Chondrocyte (in vitro differentiated cells): ENCODE measurements at regions not wholly inside any gene's neighbourhood (a gene's known extent, or its start where the extent isn't known, plus 50 kb on each side); places are given as distances from the start of the nearest gene placed in this dataset.

Source experiments
- DNase-seq: peaks from one replicate; pipeline ENCODE4 v3.0.0; 2021; ENCODE audit warnings: mixed read lengths, low spot score
- H3K27ac Mint-ChIP-seq: one replicate; pipeline ENCODE4 v1.8.0; 2021; ENCODE audit warnings: mild to moderate bottlenecking, moderate library complexity, mixed read lengths; ENCODE audit not compliant: unreplicated experiment
- H3K27me3 Mint-ChIP-seq: 2 replicates; pipeline ENCODE4 v1.8.0; 2021; ENCODE audit warnings: low read depth, mixed read lengths
- H3K36me3 Mint-ChIP-seq: 2 replicates; pipeline ENCODE4 v1.8.0; 2021; ENCODE audit warnings: low read depth, mixed read lengths
- H3K4me1 Mint-ChIP-seq: 2 replicates; pipeline ENCODE4 v1.8.0; 2021; ENCODE audit warnings: low read depth, mild to moderate bottlenecking, mixed read lengths
- H3K4me3 Mint-ChIP-seq: one replicate; pipeline ENCODE4 v1.8.0; 2021; ENCODE audit warnings: mild to moderate bottlenecking, moderate library complexity, mixed read lengths; ENCODE audit not compliant: unreplicated experiment
- H3K9me3 Mint-ChIP-seq: 2 replicates; pipeline ENCODE4 v1.8.0; 2021; ENCODE audit warnings: low read depth, mixed read lengths
- CTCF ChIP-seq: fragments of 200-600 bp; sonication (generic); IDR thresholded peaks from 2 replicates; pipeline ENCODE4 v1.5.0; 2021; ENCODE audit warnings: antibody characterized with exemption, mild to moderate bottlenecking, moderate library complexity

- Mint-ChIP-seq H3K4me1 (peaks cover 17% of the 10 kb centered on the region), H3K36me3 (no peaks in the 10 kb centered on the region), H3K4me3 (no peak overlapping the region), H3K27me3 (no peaks in the 10 kb centered on the region), H3K27ac (no peak overlapping the region), H3K9me3 (no peaks in the 10 kb centered on the region)
- DNase-seq: no peak
- TF ChIP-seq CTCF: no peak
These were observed 172.6 kb upstream of the VCX3A start for GRCh38 chrX:6707497-6707896.

GRCh38 chrX:6701085-6701484 is 166.2 kb upstream of the VCX3A start:
- H3K9me3 Mint-ChIP-seq: peaks cover 5% of the 10 kb centered on the region
- no peaks in the 10 kb centered on the region for H3K27me3 Mint-ChIP-seq
- H3K36me3 Mint-ChIP-seq: no peaks in the 10 kb centered on the region
- H3K4me1 Mint-ChIP-seq: no peaks in the 10 kb centered on the region
- DNase-seq: no peak
- no peak for TF ChIP-seq CTCF
- no peak overlapping the region for H3K4me3 Mint-ChIP-seq
- no peak overlapping the region for H3K27ac Mint-ChIP-seq

- Mint-ChIP-seq H3K27me3 (no peaks in the 10 kb centered on the region), H3K27ac (no peak overlapping the region), H3K36me3 (no peaks in the 10 kb centered on the region), H3K4me1 (peaks cover 5% of the 10 kb centered on the region), H3K9me3 (peaks cover 5% of the 10 kb centered on the region), H3K4me3 (no peak overlapping the region)
- no peak for TF ChIP-seq CTCF
- DNase-seq: no peak
These were observed 160.8 kb upstream of the VCX3A start for GRCh38 chrX:6695717-6696116.

- peaks cover 5% of the 10 kb centered on the region for H3K4me1 Mint-ChIP-seq
These were observed 160.1 kb upstream of the VCX3A start for GRCh38 chrX:6694977-6695376.

GRCh38 chrX:6694221-6694620 is 159.3 kb upstream of the VCX3A start:
- Mint-ChIP-seq H3K27me3 (no peaks in the 10 kb centered on the region), H3K36me3 (no peaks in the 10 kb centered on the region), H3K9me3 (peaks cover 10% of the 10 kb centered on the region), H3K27ac (no peak overlapping the region), H3K4me1 (peaks cover 5% of the 10 kb centered on the region), H3K4me3 (no peak overlapping the region)
- TF ChIP-seq CTCF: no peak
- no peak for DNase-seq

More at GRCh38 chrX:6694977-6695376, 160.1 kb upstream of the VCX3A start:
- H3K9me3 Mint-ChIP-seq: peaks cover 5% of the 10 kb centered on the region
- no peak overlapping the region for H3K4me3 Mint-ChIP-seq
- no peaks in the 10 kb centered on the region for H3K27me3 Mint-ChIP-seq
- TF ChIP-seq CTCF: no peak
- DNase-seq: no peak
- H3K27ac Mint-ChIP-seq: no peak overlapping the region
- H3K36me3 Mint-ChIP-seq: no peaks in the 10 kb centered on the region
